WERI-Rb-1 (cell line): ENCODE measurements at regions not wholly inside any gene's neighbourhood (a gene's known extent, or its start where the extent isn't known, plus 50 kb on each side); places are given as distances from the start of the nearest gene placed in this dataset.
"Not testable (repeated sequence)": the region's sequence is repeated elsewhere in the genome, so short reads cannot be mapped to it uniquely, and the experiment has no call there.

ENCODE experiments used
- DNase-seq: peaks from one replicate; pipeline ENCODE4 v3.0.0-alpha.2; 2020
- H3K27ac ChIP-seq: fragments of 250-450 bp; sonication (Bioruptor Pico); 2 replicates; pipeline ENCODE4 v1.5.1; 2020; ENCODE audit warnings: mild to moderate bottlenecking, moderate library complexity
- H3K27me3 ChIP-seq: fragments of 250-450 bp; sonication (Bioruptor Pico); 2 replicates; pipeline ENCODE4 v1.5.1; 2021; ENCODE audit warnings: mild to moderate bottlenecking, low read depth, moderate library complexity; ENCODE audit not compliant: insufficient read depth, severe bottlenecking
- H3K36me3 ChIP-seq: fragments of 250-450 bp; sonication (Bioruptor Pico); 2 replicates; pipeline ENCODE4 v1.5.1; 2020; ENCODE audit warnings: mild to moderate bottlenecking, moderate library complexity
- H3K4me3 ChIP-seq: 2 replicates; pipeline ENCODE4 v1.5.1; 2011; ENCODE audit warnings: low read depth, mild to moderate bottlenecking, control low read depth, low read length
- H3K9me3 ChIP-seq: fragments of 250-450 bp; sonication (Bioruptor Pico); 2 replicates; pipeline ENCODE4 v1.5.1; 2021; ENCODE audit warnings: mild to moderate bottlenecking, moderate library complexity; ENCODE audit not compliant: severe bottlenecking
- TF ChIP-seq, protein P1 (sequence below): IDR thresholded peaks from 2 replicates; pipeline ENCODE4 v1.5.1; 2011; ENCODE audit warnings: low read depth, mild to moderate bottlenecking, control low read depth, inconsistent platforms, low read length

DNA sequence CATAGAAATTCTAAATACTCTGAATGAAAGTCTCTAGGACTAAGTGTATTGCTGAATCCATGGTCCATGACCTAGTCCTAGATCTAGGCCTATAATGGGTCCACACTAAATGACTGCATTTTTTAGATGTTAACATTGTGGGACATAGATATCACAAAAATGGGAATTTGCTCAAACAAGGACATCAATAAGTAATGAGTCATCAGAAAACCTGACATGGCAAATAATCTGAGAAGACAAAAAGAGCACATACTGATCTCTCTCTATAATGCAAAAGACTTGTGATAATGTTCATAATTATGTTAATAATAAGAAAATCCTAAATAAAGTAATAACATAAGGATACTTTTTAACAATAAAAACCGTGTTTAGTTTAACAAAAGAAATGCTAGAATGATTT lies 1168.4 kb downstream of the FSCB start:
- Histone ChIP-seq H3K4me3 (no peak overlapping the region), H3K27me3 (peaks cover 32% of the 10 kb centered on the region), H3K9me3 (no peaks in the 10 kb centered on the region), H3K27ac (no peak overlapping the region), H3K36me3 (no peaks in the 10 kb centered on the region)
- no peak for DNase-seq
- TF ChIP-seq, protein P1, sequence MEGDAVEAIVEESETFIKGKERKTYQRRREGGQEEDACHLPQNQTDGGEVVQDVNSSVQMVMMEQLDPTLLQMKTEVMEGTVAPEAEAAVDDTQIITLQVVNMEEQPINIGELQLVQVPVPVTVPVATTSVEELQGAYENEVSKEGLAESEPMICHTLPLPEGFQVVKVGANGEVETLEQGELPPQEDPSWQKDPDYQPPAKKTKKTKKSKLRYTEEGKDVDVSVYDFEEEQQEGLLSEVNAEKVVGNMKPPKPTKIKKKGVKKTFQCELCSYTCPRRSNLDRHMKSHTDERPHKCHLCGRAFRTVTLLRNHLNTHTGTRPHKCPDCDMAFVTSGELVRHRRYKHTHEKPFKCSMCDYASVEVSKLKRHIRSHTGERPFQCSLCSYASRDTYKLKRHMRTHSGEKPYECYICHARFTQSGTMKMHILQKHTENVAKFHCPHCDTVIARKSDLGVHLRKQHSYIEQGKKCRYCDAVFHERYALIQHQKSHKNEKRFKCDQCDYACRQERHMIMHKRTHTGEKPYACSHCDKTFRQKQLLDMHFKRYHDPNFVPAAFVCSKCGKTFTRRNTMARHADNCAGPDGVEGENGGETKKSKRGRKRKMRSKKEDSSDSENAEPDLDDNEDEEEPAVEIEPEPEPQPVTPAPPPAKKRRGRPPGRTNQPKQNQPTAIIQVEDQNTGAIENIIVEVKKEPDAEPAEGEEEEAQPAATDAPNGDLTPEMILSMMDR = no peak

DNA sequence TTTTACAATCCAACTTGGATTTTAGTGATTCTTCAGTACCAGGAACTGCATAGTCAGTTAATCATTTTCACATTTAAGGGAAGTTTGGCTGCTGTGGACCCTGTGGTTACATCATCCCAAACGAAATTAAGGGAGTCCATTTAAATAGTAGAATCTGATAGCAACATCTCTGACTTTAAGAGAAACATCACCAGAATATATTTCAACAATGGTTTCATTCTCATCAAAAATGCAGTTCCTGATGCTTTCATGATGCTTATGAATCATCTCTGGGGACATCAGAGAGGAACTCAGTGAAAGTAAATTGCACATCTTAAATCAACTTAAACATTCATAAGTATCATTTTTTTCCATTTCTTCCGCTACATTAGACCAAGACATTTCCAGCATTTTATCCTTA lies 1170.7 kb downstream of the FSCB start:
- H3K27me3 ChIP-seq = peaks cover 41% of the 10 kb centered on the region
- no peaks in the 10 kb centered on the region for H3K36me3 ChIP-seq
- H3K27ac ChIP-seq = no peak overlapping the region
- DNase-seq = no peak
- no peak overlapping the region for H3K4me3 ChIP-seq
- TF ChIP-seq, protein P1 = no peak
- H3K9me3 ChIP-seq = no peaks in the 10 kb centered on the region

DNA sequence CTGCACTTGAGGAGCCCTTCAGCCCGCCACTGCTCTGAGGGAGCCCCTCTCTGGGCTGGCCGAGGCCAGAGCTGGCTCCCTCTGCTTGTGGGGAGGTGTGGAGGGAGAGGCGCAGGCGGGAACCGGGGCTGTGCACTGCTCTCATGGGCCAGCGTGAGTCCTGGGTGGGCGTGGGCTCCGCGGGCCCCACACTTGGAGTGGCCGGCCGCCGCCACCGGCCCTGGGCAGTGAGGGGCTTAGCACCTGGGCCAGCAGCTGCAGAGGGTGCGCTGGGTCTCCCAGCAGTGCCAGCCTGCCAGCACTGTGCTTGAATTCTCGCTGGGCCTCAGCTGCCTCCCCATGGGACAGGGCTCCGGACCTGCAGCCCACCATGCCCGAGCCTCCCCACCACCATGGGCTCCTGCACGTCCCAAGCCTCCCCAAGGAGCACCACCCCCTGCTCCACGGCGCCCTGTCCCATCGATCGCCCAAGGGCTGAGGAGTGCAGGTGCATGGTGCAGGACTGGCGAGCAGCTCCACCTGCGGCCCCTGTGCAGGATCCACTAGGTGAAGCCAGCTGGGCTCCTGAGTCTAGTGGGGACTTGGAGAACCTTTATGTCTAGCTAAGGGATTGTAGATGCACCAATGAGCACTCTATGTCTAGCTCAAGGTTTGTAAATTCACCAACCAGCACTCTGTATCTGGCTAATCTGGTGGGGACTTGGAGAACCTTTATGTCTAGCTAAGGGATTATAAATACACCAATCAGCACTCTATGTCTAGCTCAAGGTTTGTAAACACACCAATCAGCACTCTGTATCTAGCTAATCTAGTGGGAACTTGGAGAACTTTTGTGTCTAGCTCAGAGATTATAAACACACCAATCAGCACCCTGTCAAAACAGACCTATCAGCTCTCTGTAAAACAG lies 1180.3 kb downstream of the FSCB start:
- not testable (repeated sequence) for H3K27ac ChIP-seq, DNase-seq, H3K9me3 ChIP-seq, H3K4me3 ChIP-seq, H3K36me3 ChIP-seq
- H3K27me3 ChIP-seq = peaks cover 27% of the 10 kb centered on the region

DNA sequence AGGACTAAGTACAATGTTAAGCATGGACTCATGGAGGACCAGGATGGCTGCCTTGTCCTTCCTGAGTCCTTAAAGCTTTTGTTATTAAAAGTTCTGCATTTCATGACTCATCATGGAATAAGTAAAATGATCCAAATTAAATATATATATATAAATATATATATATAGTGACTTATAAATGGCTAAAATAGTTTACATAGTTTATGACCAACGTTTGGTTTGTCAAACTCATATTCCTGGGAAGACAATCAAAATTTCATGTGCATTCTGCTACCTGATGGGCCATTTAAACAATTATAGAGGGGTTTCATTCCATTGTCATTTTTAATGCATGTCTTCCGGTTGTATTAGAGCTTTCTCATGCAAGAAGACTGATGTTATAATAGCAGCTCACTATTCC lies 1190.7 kb downstream of the FSCB start:
- Histone ChIP-seq H3K27ac (no peak overlapping the region), H3K27me3 (peaks cover 6% of the 10 kb centered on the region), H3K36me3 (no peaks in the 10 kb centered on the region), H3K4me3 (no peak overlapping the region), H3K9me3 (no peaks in the 10 kb centered on the region)
- no peak for DNase-seq
- TF ChIP-seq, protein P1 = no peak

DNA sequence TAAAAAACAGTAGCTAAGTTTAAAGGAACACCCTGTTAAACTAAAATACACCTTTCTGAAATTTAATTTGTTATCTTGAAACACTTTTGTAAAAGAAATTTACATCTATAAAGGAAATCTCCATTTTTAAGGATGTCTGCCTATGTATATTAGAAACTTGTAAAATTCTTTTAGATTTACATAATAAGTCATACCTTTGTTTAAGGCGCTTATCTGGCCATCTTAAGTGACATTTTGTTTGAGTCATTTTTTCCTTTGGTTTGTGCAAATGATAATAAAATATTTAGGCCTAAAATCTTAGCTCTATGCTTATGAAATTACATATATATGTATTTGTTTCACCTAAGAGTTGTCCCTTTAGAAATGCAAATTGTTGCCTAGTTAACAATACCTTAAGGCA lies 1193.4 kb downstream of the FSCB start:
- Histone ChIP-seq H3K36me3 (no peaks in the 10 kb centered on the region), H3K27me3 (peaks cover 6% of the 10 kb centered on the region), H3K27ac (no peak overlapping the region), H3K9me3 (no peaks in the 10 kb centered on the region), H3K4me3 (no peak overlapping the region)
- TF ChIP-seq, protein P1 = no peak
- DNase-seq = no peak

DNA sequence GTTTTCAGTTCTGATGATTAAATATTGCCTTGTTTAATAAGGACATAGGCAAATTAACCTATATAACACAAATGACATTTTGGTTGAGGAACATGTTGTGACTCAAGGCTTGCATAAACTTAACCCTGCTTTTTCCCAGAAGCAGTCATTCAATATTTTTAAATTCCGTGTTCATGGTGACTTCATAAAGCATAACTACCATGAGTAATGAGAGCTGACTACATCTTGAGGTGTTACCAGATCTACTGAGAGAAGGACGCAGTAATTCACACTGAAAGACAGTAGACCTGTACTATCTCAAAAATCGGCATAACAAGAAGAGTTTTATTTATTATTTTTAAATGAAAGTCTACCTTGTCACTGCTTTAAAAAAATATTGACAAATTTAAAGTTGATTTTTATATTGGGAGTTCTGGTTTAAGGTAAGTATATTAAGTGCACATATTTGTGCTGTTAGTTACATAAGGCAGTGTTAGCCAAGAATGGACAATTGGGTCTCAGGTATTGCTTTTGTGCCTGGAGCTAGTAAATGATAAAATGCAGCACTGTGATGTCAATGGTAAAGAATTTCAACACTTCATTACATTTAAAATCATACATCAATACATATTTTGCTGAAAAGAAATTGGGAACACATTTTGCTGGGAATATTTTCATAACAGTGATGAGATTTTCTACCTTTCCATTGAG lies 1198.5 kb downstream of the FSCB start:
- Histone ChIP-seq H3K4me3 (no peak overlapping the region), H3K27ac (no peak overlapping the region), H3K36me3 (no peaks in the 10 kb centered on the region), H3K27me3 (peaks cover 2% of the 10 kb centered on the region), H3K9me3 (no peaks in the 10 kb centered on the region)
- TF ChIP-seq, protein P1 = no peak
- no peak for DNase-seq
